T-helper 2 cell treated with Interferon-gamma antibody and Interleukin-4, amounts not matched to agents 5 μg/mL and 100 μg/mL, for 36 hours (primary cell): ENCODE measurements at regions not wholly inside any gene's neighbourhood (a gene's known extent, or its start where the extent isn't known, plus 50 kb on each side); places are given as distances from the start of the nearest gene placed in this dataset.
"Not testable (repeated sequence)": the region's sequence is repeated elsewhere in the genome, so short reads cannot be mapped to it uniquely, and the experiment has no call there.

Experiments
- DNase-seq: peaks from one replicate; pipeline ENCODE4 v3.0.0; 2021; ENCODE audit warnings: low spot score
- H3K27ac Mint-ChIP-seq: one replicate; pipeline ENCODE4 v1.8.0; 2021; ENCODE audit warnings: mild to moderate bottlenecking, mixed read lengths
- H3K27me3 Mint-ChIP-seq: one replicate; pipeline ENCODE4 v1.8.0; 2021; ENCODE audit warnings: low read depth, mixed read lengths
- H3K36me3 Mint-ChIP-seq: one replicate; pipeline ENCODE4 v1.8.0; 2021; ENCODE audit warnings: low read depth, mixed read lengths
- H3K4me1 Mint-ChIP-seq: one replicate; pipeline ENCODE4 v1.8.0; 2021; ENCODE audit warnings: low read depth, mixed read lengths
- H3K4me3 Mint-ChIP-seq: one replicate; pipeline ENCODE4 v1.8.0; 2022; ENCODE audit warnings: mild to moderate bottlenecking, moderate library complexity, mixed read lengths
- H3K9me3 Mint-ChIP-seq: one replicate; pipeline ENCODE4 v1.8.0; 2021; ENCODE audit warnings: mixed read lengths

- H3K9me3 Mint-ChIP-seq, H3K36me3 Mint-ChIP-seq, H3K27me3 Mint-ChIP-seq, H3K4me3 Mint-ChIP-seq, DNase-seq, H3K4me1 Mint-ChIP-seq, H3K27ac Mint-ChIP-seq: not testable (repeated sequence)
Observed at GRCh38 chr6:26836657-26837056, 177.1 kb upstream of the ZNF322 start.

- H3K36me3 Mint-ChIP-seq, H3K27me3 Mint-ChIP-seq, H3K4me1 Mint-ChIP-seq, H3K4me3 Mint-ChIP-seq, H3K27ac Mint-ChIP-seq, H3K9me3 Mint-ChIP-seq, DNase-seq: not testable (repeated sequence)
Observed at GRCh38 chr6:26844823-26845222, 185.3 kb upstream of the ZNF322 start.

- H3K27me3 Mint-ChIP-seq, H3K36me3 Mint-ChIP-seq: not testable (repeated sequence)
Observed at GRCh38 chr6:26857289-26857688, 197.7 kb upstream of the ZNF322 start.

GRCh38 chr6:26859067-26859770, 199.7 kb upstream of the ZNF322 start:
- not testable (repeated sequence) for H3K9me3 Mint-ChIP-seq, H3K27ac Mint-ChIP-seq, H3K27me3 Mint-ChIP-seq, H3K4me3 Mint-ChIP-seq, H3K36me3 Mint-ChIP-seq, H3K4me1 Mint-ChIP-seq, DNase-seq

More at GRCh38 chr6:26857289-26857688, 197.7 kb upstream of the ZNF322 start:
- H3K9me3 Mint-ChIP-seq, DNase-seq, H3K27ac Mint-ChIP-seq, H3K4me3 Mint-ChIP-seq, H3K4me1 Mint-ChIP-seq: not testable (repeated sequence)

- not testable (repeated sequence) for H3K27me3 Mint-ChIP-seq, H3K27ac Mint-ChIP-seq, H3K4me1 Mint-ChIP-seq, H3K36me3 Mint-ChIP-seq, H3K9me3 Mint-ChIP-seq, H3K4me3 Mint-ChIP-seq, DNase-seq
Observed at GRCh38 chr6:26859771-26860163, 200.2 kb upstream of the ZNF322 start.

- not testable (repeated sequence) for H3K36me3 Mint-ChIP-seq, H3K4me1 Mint-ChIP-seq, H3K27ac Mint-ChIP-seq, H3K4me3 Mint-ChIP-seq, H3K9me3 Mint-ChIP-seq, DNase-seq, H3K27me3 Mint-ChIP-seq
Observed at GRCh38 chr6:26861913-26862312, 202.4 kb upstream of the ZNF322 start.

GRCh38 chr6:26863641-26864040, 204.1 kb upstream of the ZNF322 start:
- not testable (repeated sequence) for H3K4me1 Mint-ChIP-seq, H3K9me3 Mint-ChIP-seq, DNase-seq, H3K4me3 Mint-ChIP-seq, H3K27ac Mint-ChIP-seq, H3K36me3 Mint-ChIP-seq, H3K27me3 Mint-ChIP-seq

GRCh38 chr6:26898785-26899184, 239.2 kb upstream of the ZNF322 start:
- not testable (repeated sequence) for DNase-seq, H3K4me1 Mint-ChIP-seq, H3K27ac Mint-ChIP-seq, H3K27me3 Mint-ChIP-seq, H3K9me3 Mint-ChIP-seq, H3K36me3 Mint-ChIP-seq, H3K4me3 Mint-ChIP-seq

- DNase-seq, H3K36me3 Mint-ChIP-seq, H3K27ac Mint-ChIP-seq, H3K4me3 Mint-ChIP-seq, H3K4me1 Mint-ChIP-seq, H3K27me3 Mint-ChIP-seq, H3K9me3 Mint-ChIP-seq: not testable (repeated sequence)
Observed at GRCh38 chr6:26924206-26924605, 264.7 kb upstream of the ZNF322 start.

GRCh38 chr6:26928190-26928589, 268.6 kb upstream of the ZNF322 start:
- not testable (repeated sequence) for H3K36me3 Mint-ChIP-seq, H3K27ac Mint-ChIP-seq, H3K4me3 Mint-ChIP-seq, DNase-seq, H3K4me1 Mint-ChIP-seq, H3K9me3 Mint-ChIP-seq, H3K27me3 Mint-ChIP-seq

GRCh38 chr6:26937258-26937657, 277.7 kb upstream of the ZNF322 start:
- H3K27ac Mint-ChIP-seq, H3K4me3 Mint-ChIP-seq, DNase-seq, H3K4me1 Mint-ChIP-seq, H3K9me3 Mint-ChIP-seq, H3K27me3 Mint-ChIP-seq, H3K36me3 Mint-ChIP-seq: not testable (repeated sequence)

- H3K4me1 Mint-ChIP-seq, H3K9me3 Mint-ChIP-seq, H3K4me3 Mint-ChIP-seq, DNase-seq, H3K27ac Mint-ChIP-seq, H3K36me3 Mint-ChIP-seq, H3K27me3 Mint-ChIP-seq: not testable (repeated sequence)
Observed at GRCh38 chr6:26951211-26951610, 291.7 kb upstream of the ZNF322 start.

GRCh38 chr6:26956078-26956600, 291.4 kb upstream of the PRSS16 start:
- H3K9me3 Mint-ChIP-seq, H3K27me3 Mint-ChIP-seq, H3K4me1 Mint-ChIP-seq, H3K36me3 Mint-ChIP-seq: not testable (repeated sequence)
- peak; percentile 63 for DNase-seq
- peak overlapping the region; percentile 86 for H3K27ac Mint-ChIP-seq
- H3K4me3 Mint-ChIP-seq: peak overlapping the region; percentile 82

- DNase-seq: peak; percentile 83
- H3K27me3 Mint-ChIP-seq, H3K4me1 Mint-ChIP-seq, H3K9me3 Mint-ChIP-seq, H3K36me3 Mint-ChIP-seq: not testable (repeated sequence)
- H3K27ac Mint-ChIP-seq: peak overlapping the region; percentile 84
- H3K4me3 Mint-ChIP-seq: peak overlapping the region; percentile 86
Observed at GRCh38 chr6:26956601-26957184, 290.8 kb upstream of the PRSS16 start.
